SIG-M5 treated with dmso at 0.1 percent for 504 hours (cell line): ENCODE measurements at regions not wholly inside any gene's neighbourhood (a gene's known extent, or its start where the extent isn't known, plus 50 kb on each side); places are given as distances from the start of the nearest gene placed in this dataset.
"Not testable (repeated sequence)": the region's sequence is repeated elsewhere in the genome, so short reads cannot be mapped to it uniquely, and the experiment has no call there.

Experiments used
- DNase-seq: peaks from one replicate; lab custom pipeline; 2025; ENCODE audit not compliant: unreplicated experiment; lab: John Stamatoyannopoulos, UW

DNA sequence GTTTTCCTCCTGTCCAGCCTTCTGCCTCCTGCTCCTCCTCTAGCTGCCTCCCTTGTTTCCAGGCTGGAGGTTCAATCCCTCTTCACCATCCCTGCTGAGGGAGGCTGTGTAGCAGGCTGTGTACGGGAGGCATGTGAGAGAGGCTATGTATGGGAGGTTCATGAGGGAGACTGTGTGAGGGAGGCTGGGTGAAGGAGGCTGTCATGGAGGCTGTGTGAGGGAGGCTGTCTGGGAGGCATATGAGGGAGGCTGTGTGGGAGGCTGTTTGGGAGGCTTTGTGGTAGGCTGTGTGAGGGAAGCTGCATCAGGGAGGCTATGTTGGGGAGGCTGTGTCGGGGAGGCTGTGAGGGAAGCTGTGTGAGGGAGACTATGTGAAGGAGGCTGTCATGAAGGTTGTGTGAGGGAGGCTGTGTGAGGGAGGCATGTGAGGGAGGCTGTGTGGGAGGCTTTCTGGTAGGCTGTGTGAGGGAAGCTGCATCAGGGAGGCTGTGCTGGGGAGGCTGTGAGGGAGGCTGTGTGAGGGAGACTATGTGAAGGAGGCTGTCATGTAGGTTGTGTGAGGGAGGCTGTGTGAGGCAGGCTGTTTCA, 123.7 kb upstream of the RNF32 start:
- no peak for DNase-seq

DNA sequence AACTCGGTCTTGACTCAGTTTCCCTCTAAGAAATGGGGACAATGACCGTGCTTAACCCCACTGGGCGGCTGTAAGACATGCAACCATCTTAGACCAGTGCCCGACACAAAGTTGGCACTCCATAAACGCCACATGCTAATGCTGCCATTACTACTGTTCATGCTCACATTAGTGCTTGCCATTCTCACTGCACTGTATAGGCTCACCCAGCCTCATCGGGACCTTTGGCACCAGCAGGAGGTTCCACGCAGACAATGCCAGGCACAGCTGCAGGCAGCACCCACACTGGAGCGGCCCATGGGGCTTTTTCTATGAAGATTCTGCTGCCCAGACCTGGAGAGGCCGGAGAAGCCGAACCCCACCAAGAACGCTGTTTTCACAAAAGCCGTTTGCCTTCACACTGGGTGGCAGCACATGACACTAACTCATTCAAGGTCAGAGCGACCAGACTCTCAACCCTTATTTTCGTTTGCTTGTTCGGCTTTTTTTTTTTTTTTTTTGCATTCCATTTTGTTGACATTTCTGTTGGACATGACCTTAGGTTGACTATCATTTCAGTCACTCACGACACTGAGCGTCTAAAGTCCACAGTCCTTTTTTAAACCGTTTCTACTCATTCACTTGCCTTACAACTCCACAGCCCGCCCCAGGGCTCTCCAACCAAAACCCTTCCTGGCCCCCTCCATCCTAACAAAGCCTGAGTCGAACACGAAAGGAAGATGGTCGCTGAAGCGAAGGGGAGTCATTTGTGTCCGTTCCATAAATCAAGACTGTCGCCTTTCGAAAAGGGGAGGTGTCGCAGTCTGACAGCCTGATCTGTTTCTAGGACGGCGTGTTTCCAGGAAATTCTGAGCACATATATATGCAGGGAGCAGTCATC, 124.4 kb upstream of the RNF32 start:
- no peak for DNase-seq

DNA sequence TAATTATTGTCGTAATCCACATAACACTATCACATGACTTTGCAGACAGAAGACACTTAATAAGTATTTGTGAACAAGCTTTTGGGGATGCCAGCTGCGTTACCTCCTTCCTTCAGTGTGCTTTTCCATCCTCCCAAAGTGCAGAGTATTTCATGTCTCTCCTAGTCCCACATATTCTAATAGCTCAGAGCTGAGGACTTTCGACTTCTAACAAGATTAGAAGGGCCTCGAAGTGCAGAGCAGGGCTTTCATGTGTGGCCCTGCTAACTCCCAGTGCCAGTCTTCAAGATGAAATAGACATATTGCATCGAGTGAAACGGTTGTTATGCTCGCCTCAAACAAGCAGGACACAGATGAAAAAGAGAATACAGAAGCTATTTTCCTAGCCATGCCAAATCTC, 125.7 kb upstream of the RNF32 start:
- DNase-seq, result no peak

DNA sequence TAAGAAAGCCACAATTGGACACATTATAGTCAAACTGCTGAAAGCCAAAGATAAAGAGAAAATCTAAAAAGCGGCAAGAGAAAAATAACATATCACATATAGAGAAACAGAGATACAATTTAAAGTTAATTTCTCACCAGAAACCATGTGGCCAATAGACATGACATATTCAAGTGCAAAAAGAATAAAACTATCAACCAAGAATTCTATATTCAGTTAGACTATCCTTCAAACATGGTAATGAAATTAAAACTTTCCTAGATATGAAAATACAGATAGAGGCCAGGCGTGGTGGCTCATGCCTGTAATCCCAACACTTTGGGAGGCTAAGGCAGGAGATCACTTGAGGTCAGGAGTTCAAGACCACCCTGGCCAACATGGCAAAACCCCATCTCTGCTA, 129.1 kb upstream of the RNF32 start:
- DNase-seq, result no peak

DNA sequence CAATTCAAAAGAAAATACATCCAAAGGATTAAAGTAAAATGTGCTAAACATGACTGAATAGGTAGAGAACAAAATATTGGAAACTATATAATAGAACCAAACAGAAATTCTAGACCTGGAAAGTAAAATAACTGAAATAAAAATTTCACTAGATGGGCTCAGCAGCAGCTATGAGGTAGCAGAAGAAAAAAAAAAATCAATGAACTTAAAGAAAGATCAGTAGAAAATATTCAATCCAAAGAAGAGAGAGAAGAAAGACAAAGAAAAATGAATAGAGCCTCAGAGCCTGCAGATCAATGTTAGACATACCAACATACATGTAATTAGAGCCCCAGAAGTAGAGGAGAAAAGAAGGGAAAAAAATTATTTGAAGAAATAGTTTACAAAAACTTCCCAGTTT, 129.6 kb upstream of the RNF32 start:
- DNase-seq, result no peak

DNA sequence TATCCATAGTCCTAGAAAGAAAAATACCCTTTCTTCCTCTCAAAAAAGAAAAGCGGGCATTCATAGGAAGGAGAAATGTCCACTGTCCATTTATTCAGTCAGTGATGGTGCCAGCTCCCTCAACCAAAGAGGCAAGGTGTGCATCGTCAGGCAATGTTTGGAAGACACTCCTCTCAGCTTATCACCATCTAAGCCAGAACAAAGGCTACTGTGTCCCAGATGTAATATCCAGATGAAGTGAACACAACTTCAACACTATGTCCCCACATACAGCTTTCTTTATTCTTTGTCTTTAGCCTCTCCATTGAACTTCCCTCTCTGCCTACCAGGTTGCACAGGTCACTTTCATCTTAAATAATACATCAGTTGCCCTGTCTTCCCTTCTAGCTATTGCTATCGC, 131.4 kb upstream of the RNF32 start:
- no peak for DNase-seq

DNA sequence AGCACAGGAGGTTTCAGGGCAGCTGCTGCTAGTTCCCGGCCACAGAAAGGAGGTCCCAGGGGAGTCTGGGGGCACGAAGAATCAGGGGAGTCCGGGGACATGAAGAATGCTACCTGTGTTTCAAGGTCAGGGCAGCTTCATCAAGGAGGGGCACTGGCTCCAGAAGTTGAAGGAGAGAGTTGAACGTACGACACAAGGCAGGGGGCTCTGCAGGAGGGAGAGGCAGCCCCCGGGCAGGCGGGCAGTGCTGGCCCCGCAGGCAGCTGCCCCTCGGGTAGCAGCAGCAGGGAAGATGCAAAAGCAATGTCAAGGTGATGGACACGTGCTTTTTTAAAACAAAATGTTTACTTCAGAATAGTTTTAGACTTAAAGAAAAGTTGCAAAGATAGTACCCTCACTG, 134.7 kb upstream of the RNF32 start:
- no peak for DNase-seq

DNA sequence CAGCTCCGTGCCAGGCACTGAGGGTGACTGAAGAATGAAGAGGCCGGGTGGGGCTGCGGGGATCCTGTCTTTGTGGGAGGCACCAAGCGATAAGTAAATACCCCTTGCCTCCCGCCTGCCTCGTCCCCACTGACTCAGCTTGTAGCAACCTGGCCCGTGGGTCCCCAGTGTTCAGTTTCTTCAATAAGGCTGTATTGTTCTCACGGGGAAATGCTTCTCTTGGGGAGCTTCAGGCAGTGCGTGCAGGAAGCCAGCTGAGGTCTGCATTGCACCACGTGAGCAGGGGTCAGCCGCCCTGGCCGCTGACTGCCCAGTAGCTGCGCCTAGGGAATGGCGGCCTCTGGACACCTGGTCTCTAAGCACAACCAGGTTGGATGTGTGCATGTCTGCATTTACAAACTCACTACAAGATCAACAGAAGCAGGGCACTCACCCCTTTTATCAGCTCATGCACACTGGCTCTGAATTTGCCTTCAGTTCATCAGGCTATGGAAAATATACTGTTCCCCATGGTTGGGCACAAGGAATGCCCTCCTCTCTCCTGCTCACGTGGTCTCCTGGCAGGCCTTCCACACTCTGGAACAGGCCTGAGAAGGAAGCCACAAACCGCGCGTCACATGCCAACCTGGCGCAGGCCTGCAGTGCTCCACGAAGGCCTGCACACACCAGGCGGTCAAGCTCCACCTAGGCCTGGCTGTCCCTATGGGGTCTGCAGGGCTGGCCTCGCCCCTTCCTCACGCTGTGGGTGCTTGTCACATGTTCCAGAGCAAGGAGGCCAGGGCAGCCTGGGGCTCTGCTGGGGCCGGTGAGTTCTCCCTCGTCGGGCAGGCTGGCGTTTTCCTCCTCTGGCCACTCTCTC, 135.7 kb upstream of the RNF32 start:
- DNase-seq, result no peak

DNA sequence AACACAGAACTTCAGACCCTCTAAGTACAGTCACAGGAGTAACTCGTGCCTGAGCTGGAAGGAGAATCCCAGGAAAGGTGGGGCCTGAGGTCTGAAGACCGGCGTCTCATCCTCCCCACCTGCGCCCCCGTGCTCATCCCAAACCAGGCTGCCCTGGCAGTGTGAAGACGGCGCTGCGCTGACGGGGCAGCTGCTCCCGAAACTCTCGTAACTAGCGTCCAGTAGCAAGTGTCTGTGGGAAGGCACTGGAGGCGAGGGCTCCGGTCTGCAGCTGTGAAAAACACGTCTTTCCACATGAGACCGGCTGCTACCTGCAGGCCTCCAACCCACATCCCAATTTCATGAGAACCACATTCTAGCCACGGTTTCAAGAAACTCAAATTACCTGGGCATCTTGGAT, 136.6 kb upstream of the RNF32 start:
- DNase-seq, result no peak

DNA sequence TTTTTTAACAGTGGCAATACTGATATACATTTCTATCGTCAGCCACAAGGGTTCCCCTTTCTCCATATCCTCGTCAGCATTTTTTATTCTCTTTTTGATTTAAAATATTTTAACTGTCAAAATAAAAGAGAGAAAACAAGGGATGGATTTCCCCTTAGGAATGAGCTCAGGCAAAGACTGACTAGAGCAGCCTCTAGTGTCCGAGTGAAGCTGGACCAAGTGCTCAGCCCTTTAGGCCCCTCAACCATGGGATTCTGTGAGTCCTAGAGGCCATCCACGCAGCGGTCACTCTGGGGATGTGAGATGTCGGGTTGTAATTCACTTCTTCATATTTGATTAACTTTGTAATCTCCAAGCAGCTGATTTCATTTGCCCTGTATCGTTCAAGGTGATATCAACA, 137.4 kb upstream of the RNF32 start:
- DNase-seq, result no peak

DNA sequence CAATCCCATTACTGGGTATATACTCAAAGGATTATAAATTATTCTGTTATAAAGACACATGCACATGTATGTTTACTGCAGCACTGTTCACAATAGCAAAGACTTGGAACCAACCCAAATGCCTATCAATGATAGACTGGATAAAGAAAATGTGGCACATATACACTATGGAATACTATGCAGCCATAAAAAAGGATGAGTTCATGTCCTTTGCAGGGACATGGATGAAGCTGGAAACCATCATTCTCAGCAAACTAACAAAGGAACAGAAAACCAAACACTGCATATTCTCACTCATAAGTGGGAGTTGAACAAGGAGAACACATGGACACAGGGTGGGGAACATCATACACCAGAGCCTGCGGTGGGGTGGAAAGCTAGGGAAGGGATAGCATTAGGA, 138.8 kb upstream of the RNF32 start:
- DNase-seq, result not testable (repeated sequence)

DNA sequence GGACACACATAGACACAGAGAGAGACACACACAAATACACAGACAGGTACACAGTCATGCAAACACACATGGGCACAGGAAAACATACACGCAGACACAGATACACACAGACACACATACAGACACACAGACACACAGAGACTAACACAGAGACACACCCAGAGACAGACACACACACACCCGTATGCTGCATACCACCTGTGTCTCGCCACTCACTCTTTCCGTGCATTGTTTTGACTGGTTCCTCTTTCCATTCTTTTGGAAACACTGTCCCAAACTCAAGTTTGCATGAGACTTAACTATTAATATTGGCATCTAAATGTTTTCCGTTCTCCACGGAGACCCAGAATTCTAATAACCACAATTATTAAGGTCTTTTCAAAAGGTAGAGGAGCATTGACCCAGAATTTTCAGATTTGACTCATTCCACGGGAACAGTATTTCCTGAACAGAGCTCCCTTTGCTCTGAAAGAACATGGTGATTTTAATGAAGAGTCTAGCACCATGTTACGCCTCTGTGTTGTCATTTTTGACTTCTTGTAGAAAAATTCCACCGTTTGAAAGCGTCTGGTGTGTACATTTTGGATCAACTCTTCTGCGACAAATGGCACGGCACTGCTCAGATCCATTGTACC, 141.2 kb upstream of the RNF32 start:
- no peak for DNase-seq

DNA sequence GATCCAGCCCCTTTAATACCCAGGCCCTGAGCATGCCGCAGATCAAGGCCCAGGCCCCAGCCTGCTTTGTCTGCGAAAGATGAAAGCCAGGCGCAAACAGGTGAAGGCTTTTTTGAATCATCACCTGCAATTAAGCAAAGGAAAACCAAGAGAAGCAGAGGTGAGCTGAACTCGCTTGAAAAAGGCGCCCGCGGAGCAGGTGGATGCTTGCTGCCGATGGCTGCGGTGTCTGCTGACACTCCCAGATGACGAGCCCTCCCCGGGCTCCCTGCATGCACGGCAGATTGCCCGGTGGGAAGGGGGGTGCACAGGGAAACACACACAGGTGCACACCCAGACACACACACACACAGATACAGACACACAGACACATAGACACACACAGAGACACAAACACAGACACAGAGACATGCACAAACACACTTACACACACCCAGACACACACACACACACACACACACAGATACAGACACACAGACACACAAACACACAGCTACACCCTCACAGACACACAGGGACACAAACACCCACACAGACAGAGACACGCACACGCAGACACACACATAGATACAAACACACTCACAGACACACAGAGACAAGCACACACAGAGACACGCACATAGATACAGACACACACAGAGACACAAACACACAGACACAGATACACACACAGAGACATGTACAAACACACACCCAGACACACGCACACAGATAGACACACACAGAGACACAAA, 142.6 kb upstream of the RNF32 start:
- no peak for DNase-seq

DNA sequence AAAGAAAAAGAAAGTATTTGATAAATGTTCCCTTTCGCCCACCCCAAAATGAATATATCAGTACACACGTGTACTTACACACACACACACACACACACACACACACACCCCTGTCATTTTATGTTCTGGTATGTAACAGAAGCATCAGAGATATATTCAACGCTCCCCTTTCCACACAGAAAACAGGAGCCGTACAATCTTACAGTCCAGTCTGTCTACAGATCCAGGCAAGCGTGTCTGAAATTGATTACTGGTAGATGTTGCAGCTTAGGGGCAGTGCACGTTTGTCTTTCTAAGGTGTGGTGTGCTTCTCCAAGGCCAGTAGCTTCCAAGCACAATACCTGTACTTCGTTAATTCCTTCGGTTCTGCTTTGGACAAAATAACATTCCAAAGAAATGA, 143.7 kb upstream of the RNF32 start:
- DNase-seq, result no peak

DNA sequence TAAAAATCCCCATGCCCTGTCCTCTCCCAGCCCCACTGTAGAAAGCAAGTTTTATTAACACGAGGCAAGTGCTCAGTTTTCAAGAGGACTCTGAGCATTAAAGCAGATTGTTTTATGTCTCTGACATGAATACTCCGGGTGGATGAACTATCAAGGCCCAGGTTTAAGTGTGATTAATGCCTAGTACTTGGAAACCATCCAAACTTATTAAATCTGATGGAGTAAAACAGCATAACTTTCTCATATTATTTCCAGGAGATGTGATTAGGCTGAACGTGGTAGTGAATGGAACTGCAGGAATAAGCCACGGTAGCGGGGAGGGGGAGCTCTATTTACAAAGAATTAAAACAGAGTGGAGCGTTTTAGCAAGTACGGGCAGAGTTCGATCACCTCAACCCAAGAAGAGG, 144.2 kb upstream of the RNF32 start:
- DNase-seq, result no peak

DNA sequence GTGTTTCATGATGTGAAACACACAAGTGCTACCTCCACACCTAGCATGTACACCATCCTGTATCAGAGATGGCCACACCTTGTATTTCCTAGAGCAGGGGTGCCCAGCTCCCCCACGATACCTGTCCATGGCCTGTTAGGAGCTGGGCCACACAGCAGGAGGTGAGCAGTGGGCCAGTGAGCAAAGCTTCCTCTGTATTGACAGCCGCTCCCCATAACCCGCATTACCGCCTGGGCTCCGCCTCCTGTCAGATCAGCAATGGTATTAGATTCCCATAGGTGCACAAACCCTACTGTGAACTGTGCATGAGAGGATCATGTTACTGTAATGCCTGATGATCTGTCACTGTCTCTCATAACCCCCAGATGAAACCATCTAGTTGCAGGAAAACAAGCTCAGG, 145.6 kb upstream of the RNF32 start:
- no peak for DNase-seq

DNA sequence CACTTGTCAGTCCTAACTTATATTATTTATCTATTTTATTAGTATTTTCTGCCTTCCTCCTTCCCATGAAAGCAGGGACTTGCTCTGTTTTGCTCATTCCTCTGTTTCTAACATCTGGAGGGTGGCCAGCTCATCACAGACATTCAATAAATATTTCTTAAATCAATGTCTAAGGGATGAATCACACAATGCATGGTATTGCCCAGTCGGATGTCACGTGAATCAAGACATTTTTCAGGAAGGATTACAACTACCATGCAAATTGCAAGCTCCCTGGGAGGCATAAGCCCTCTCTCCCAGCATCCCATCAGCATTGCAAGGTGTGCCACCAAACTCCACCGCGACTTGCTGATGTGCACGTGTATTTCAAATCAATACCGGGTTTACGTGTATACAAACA, 146.6 kb upstream of the RNF32 start:
- DNase-seq, result no peak

DNA sequence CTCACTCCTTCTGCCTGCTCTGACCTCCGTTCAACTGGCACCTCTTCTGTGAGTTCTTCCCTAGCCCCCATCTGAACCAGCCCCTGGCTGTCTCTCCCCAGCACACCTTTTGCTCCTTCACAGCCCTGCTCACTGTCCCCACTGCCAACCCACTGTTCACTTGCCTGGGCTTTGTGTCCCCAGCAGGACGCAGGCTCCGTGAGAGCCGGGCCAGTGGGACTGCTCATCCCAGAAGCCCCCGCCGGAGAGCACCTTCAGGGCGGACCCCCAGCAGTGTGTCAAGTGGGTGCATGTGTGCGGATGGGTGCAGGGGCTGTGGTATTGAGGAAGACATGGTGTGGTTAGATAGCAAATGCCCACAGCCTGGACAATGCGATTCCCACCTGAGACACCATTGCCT, 148.4 kb upstream of the RNF32 start:
- DNase-seq, result no peak

DNA sequence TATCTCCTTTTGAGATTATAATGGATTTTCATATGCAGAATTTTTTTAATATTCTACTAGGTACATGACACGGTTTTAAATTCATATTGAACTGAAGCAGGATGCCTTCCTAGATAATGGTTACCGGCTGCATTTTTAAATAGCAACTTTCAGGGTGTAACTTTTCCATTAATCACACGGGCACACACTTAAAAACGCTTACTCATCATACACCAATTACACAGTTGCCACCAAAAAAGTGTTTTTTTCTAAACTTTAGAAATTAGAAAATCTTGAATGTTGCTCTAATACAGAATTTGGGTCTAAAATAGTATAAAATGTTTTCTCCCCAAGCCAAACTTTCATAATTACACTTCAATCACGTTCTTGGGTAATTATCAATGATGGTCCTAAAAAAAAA, 149.1 kb upstream of the RNF32 start:
- DNase-seq, result no peak

DNA sequence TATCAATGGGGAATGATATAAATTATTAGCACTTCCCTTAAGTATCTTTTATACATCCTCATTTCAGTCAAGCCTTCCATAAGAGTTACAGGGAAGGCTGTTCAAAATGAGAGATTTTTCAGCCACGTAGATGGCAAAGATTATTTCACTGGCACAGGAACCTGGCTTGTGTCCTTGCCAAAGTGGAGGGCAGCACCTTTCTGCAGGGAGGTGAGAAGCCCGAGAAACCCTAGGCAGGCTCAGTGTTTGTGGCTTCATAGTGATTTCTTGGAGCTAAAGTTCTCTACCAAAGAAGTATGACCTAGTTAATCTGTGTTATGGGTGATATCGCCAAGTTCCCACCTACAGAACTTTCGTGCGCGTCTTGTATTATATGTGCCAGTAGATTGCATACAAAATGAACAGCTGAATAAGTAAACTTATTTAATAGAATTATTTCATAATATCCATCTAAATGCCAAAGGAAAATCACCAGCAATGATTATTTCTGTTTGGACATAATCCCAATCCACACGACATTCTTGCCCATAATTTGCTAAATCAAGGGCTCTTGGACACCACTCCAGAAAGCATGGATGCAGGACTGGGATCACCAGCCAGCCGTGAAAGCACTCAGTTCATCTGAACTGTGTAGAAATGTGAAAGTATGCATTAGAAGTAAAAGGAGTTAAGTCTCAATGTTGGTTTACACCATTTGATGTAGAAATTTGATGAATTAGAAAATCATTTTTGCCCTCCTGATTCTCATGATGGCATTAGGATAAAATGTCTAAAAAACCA, 150.4 kb upstream of the RNF32 start:
- DNase-seq, result no peak
